ENCODE measurements at regions not wholly inside any gene's neighbourhood (a gene's known extent, or its start where the extent isn't known, plus 50 kb on each side); places are given as distances from the start of the nearest gene placed in this dataset.

- TF ChIP-seq, protein P1, sequence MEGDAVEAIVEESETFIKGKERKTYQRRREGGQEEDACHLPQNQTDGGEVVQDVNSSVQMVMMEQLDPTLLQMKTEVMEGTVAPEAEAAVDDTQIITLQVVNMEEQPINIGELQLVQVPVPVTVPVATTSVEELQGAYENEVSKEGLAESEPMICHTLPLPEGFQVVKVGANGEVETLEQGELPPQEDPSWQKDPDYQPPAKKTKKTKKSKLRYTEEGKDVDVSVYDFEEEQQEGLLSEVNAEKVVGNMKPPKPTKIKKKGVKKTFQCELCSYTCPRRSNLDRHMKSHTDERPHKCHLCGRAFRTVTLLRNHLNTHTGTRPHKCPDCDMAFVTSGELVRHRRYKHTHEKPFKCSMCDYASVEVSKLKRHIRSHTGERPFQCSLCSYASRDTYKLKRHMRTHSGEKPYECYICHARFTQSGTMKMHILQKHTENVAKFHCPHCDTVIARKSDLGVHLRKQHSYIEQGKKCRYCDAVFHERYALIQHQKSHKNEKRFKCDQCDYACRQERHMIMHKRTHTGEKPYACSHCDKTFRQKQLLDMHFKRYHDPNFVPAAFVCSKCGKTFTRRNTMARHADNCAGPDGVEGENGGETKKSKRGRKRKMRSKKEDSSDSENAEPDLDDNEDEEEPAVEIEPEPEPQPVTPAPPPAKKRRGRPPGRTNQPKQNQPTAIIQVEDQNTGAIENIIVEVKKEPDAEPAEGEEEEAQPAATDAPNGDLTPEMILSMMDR (IDR thresholded peaks at IDR 0.05), result no peak
- no peak for TF ChIP-seq POLR2A (IDR thresholded peaks at IDR 0.05)
These were observed 114.2 kb upstream of the GRXCR1 start for GRCh38 chr4:42778349-42778748.

Measured in body of pancreas (tissue), 4 donors.